ENCODE measurements at regions not wholly inside any gene's neighbourhood (a gene's known extent, or its start where the extent isn't known, plus 50 kb on each side); places are given as distances from the start of the nearest gene placed in this dataset.
"Not testable (repeated sequence)": the region's sequence is repeated elsewhere in the genome, so short reads cannot be mapped to it uniquely, and the experiment has no call there.

DNA sequence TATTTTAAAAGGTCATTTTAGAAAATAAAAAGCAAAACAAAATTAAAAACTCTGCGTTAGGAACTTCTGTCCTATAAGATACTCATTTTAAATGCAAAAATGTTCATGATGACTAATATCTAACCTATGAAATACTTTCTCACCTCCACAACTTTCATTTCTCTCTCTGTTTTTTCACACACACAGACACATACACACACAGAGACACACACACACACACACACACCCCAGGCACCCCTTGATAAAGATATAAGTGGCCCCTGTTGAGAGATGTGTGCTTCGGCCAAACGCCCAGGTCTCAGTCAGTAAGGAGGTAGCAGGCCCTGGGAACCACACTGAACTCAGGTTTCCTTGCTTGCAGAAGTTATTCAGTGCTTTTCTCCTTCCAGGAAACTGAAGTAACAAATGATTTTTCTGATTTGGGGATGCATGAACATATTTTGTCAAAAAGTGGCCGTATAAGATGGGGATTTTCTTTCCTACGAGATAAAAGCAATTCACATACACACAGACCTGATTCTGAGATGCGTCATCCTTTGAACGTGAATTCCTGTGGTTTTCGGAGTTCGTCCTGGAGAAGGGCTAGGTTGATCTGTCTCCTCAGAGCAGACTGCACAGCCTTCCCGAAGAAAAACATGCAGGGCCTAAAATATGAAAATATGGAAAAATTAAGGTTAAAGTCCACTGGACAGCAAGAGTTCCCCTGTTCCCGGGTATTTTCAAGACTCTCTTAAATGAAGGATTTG is 306.8 kb upstream of the FOXQ1 start:
- no peak for DNase-seq (ENCODE audit: low read depth, low spot score)

DNA sequence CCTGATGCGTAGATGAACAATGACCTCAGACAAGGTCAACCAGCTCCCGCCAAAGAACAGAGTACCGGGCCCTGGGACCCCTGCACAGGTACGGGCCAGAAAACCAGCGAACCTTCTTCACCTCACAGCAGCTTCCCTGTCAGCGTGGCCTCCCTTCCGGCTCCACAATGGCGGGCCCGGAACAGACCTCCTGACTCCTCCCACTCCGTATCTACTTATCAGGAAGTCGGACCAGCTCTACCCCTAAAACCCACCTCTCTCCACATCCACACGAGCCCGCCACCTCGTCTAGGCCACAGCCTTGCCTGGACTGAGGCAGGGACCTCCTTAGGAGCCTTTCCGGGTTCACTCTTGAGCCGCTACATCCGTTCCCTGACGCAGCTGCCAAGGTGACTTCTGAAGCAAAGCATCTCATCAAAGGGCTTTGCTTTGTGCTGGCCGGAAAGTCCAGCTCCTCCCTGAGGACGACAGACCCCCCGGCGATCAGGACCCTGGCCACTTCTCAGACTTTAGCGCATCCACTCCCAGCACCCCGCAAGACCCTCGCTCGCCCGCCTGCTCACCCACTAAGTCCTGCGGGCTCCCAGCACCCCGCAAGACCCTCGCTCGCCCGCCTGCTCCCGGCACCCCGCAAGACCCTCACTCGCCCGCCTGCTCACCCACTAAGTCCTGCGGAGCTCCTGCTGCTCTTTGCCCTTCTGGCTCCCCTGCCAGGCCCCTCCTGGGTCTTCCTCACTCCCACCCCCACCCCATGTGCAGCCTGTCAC is 308.3 kb upstream of the FOXQ1 start:
- no peak for DNase-seq (ENCODE audit: low read depth, low spot score)

DNA sequence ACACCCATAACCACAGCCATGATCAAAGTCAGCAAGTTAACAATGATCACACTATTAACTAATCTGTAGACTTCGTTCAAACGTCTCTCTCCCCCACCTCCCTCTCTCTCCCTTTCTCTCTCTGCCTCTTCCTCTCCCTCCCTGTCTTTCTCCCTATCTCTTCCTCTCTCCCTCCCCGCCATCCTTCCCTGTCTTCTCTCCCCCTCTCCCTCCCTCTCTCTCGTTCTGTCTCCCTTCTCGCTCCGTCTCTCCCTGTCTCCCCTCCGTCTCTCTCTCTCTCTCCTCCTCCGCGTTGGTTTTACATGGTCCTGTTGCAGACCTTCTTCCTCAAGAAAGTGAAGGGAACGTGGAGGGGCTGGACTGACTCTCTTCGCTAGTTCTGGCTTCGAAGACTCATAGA is 308.9 kb upstream of the FOXQ1 start:
- no peak for DNase-seq (ENCODE audit: low read depth, low spot score)

DNA sequence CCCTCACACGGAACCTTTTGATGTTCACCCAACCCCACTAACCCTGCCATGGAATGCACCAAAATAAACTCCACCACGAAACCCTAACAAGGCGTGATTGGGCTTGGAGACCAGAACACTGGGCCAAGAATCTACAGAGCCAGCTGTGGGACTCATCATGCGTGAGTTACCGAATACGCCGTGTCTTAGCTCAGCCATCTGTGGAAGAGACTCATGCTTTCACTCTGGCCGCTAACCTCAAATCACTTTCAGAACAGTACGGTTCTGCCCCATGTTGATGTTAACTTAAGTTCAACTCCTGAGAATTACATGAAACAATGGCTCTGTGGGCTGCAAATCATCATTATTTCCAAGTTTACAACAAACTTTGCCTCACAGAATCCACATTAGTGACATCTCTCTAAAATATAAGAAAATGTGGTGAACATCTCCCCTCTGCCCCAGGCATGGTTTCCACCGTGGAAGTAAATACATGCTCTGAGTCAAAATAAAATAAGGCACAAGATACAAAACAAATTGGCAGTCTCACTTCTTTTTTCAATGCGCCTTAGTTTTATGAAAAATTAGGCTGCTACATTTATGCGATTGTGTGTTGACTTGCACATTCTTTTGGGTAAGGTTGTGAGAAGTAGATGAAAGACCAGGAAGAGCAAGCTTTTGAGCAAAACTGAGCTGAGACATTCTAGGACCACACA is 308.9 kb upstream of the EXOC2 start:
- no peak for DNase-seq (ENCODE audit: low read depth, low spot score)

DNA sequence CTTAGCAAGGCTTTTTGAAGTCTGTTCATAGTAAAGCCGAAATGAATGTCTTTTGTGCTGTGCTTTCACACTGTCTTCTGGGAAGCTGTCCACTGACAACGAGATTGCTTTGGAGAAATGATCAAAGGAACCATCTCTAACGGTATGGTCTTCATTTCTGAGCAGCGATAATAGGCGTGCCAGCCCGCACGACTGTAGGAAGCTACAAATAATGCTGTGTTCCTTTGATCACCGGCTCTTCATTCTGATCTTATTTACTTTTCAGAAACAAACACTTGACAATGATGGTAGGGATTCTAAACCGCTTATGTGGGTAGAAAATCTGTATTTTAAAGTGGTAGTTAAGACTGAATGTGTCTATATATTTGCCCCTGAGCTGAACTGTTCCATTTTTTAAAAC is 306.6 kb upstream of the EXOC2 start:
- no peak for DNase-seq (ENCODE audit: low read depth, low spot score)

DNA sequence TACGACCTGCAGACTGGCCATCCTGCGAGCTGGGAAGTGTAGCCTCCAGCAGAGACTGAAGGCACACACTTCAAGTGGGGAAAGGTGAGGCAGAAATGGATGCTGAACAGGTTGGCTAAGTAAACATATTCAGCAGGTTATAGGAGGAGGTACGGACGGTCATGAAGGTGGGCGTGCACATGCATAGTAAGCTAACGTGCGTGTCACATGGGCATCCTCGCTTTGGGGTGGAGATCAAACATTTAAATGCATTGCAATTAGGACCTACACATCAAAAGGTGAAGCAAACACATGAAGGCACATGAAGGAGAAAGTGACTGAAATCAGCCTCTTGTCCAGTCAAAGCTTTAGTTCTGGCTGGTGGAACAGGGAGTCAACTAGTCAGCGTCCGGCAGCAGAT is 305.6 kb upstream of the EXOC2 start:
- no peak for DNase-seq (ENCODE audit: low read depth, low spot score)

DNA sequence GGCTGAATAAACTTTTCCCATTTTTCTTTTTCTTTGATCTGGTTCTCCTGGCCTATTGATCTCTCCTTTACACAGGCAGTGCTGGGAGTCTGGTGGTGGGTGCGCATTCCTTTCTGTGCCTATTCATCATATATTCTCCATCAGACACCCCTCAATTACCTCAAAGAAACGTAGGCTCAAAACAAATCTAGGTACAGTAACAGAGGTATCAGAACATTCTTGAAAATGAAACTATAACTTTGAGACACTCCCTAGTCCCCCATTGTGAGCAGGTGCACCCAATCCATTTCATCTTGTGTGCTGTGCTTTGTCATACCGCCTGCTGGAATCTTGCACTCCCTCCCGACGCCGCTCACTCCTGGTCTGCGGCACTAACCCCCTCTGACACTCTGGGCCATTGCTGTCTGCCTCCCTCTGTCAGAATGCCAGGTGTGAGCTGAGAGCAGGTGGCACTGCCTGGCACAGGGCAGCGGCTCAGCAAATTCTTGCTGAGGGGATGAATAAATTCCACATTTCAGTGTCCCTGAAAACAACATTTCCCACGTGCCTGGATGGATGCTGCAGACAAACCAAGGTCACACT is 303.4 kb upstream of the EXOC2 start:
- no peak for DNase-seq (ENCODE audit: low read depth, low spot score)

DNA sequence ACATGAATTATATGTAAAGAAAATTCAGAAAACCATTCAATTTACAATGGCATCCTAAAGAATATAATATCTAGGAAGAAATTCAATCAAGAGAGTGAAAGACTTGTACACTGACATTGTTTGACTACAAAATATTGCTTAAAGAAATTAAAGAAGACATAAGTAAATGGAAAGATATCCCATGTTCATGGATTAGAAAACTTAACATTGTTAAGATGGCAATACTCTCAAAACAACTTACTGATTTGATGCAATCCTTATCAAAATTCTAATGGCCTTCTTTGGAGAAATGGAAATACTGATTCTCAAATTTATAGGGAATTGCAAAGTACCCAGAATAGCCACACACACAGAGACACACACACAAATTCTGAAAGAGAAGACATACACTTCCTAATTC is 298.3 kb upstream of the EXOC2 start:
- no peak for DNase-seq (ENCODE audit: low read depth, low spot score)

DNA sequence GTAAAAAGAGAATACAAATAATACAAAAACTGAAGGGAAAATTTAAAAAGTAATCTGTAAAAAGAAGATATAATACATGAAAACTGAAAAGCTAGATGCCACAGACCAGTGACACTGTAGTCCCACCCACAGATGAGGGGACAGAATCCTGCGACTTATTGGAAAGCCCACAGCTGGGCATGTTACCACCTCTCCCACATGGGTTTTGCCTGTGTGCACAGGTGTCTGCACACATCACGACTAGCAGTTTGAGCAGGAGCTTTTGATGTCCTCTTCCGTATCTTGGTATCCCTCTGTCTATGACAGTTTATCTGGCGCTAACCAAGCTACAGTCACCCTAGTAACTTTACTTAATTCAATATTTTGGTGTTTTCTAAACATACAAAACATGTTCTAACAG is 291.1 kb upstream of the EXOC2 start:
- no peak for DNase-seq (ENCODE audit: low read depth, low spot score)

DNA sequence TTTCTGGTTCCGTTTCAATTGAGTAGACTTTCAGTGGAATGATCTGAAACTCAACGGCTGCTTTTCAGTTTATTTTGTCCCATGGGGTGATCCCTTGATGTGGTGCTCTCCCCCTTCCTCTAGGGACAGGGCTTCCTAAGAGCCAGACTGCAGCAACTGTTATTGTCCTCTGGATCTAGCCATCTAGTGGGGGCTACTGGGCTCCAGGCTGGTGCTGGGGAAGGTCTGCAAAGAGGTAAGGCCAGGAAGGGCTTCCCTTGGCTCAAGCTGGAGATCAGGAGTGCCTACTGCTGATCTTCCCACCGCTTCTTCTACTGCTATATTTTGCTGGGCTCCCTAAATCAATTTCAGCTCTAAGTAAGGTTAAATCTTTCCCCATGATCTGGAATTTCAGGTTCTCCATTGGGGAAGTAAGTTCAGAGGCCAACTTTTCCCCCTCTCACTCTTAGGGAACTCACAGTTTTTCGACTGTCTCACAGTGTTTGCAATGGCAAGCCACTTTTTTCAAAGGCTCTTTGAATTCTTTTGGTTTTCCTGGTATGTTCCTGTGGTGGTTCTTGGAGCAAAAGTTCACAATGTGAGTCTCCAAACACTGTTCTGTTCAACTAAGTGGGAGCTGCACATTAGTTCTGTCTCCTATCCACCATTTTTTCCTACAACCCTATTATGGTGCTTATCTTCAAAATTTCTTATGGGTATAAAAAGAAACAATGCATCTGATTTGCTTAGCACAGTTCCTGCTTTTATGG is 286.2 kb upstream of the EXOC2 start:
- DNase-seq (ENCODE audit: low read depth, low spot score): no peak

DNA sequence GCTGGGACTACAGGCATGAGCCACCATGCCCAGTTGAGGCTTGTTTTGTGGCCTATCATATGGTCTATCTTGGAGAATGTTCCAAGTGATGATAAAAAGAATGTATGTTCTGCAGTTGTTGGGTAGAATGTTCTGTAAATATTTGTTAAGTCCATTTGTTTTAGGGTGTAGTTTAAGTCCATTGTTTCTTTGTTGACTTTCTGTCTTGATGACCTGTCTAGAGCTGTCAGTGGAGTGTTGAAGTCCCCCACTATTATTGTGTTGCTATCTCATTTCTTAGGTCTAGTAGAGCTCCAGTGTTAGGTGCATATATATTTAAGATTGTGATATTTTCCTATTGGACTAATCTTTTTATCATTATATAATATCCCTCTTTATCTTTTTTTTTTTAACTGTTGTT is 284.3 kb upstream of the EXOC2 start:
- DNase-seq (ENCODE audit: low read depth, low spot score): not testable (repeated sequence)

DNA sequence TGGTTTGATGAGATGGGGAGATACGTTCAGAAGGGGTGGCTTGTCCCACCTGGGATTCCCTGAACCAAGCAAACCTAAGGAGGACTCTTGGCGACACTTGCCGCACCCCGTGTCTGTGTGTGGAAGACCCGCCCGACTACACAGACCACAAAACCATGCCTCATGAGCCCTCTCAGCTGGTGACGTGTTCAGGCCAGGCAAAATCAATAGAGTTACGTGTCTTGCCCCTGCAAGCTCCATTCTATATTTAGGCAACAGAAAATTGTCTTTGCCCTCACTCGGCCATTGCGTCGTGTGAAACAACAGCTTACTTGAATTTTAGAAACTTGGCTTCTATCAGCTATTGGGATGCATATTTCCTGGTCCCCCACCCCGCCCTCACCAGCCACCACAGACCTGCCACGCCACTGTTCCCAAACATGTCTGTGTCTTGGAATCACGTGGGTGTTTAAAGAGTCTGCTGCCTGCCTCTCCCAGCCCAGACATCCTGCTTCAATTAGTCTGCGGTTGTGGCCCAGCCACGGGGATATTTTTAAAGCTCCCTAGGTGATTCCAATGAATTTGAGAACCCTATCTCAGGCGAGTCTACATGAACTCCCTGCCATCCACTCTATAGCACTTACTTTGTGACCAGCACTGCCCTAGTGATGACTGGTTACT is 279.2 kb upstream of the EXOC2 start:
- DNase-seq (ENCODE audit: low read depth, low spot score): no peak

DNA sequence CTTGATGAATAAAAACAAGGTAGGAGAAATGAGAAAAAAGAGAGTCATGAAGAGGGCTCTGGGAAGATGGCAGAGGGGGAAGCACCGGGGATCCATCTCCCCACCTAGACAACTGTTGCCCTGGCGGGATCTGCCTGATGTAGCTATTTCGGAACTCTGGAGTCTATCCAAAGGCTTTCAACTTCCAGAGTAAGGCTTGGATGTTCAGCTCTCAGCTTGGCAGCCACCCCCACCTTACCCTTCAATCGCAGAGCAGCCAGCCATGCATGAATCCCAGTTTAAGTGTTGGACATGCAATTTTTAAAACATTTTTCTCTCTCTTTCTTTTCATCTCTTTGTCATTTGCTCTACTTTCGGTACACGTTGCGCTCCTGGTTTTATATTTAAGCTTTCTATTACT is 275.9 kb upstream of the EXOC2 start:
- DNase-seq (ENCODE audit: low read depth, low spot score): no peak

DNA sequence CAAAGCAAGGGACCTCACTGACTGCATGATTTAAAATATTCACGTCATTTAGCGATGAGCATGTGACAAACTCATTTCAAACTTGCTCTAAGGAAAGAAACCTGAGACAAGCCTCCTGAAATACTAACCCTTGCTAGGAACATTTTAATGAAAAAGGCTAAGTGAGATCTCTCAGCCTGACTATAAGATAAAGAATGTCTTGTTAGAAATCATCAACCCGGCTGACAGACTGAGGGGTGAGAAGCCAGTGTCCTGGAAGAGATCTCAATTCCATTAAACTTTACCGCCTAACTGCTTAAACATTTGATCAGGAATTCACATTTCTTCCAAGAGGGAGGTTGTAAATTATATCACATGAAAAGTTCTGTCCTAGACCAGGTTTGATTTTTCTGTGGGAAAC is 274.8 kb upstream of the EXOC2 start:
- no peak for DNase-seq (ENCODE audit: low read depth, low spot score)

DNA sequence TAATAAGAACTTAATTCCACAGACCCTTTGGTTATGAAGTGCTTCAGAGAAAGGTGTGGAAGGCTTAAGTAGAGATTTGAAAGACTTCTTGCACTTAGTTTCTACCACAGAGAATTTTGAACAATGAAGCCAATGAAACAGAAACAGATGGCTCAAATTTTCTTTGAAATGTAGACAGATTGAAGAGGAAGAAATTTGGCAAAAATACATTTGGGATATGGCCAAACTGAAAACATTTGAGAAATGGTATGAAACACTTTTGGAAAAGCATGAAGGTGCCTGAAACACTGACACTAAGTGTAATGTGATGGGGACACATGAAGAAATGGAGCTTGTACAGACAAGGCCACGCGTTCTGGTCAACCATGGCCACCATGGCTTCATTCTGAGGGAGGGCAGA is 272.4 kb upstream of the EXOC2 start:
- no peak for DNase-seq (ENCODE audit: low read depth, low spot score)

DNA sequence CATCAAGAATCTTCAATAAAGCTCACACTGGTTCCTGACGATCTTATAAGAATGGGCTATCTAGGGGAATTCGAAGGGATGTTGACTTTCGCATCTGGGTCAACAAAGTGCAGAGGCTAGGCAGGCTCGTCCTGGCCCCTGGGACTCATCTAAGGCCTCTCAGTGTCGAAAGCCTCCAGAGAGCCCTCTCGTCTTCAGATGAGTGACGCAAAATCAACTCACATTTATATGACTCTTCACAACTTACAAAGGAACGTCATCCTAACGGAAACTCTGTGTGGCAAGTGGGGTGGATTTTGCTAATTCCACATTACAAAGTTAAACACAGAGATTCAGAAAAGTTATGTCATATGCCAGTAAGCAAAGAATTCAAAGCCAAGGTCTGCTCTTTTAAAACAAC is 270.5 kb upstream of the EXOC2 start:
- DNase-seq (ENCODE audit: low read depth, low spot score): no peak

DNA sequence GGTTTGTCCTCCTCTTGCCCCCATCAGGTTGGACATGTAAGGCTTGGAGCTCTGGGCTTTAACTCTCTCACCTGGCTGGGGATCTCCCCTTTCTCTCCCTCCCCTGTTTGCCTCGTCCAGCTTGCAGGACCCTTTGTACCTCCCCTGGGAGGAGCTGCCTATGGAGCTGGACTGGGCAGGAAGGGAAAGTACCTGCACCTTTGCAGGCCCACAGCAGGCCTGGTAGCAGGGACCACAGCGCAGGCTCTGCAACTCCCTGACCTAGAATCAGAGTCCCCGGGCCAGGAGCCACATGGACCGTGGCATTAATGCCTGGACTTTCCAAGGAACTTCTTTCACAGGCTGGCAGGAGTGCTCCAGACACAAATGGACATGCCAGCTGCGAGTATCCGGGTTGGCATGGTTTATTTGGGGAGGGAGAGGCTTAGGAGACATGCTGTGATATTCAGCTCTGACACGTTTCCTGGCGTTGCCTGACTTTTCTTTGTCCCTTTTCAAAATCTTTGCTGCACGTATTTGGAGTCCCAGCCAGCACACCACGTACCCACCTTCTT is 268.5 kb upstream of the EXOC2 start:
- no peak for DNase-seq (ENCODE audit: low read depth, low spot score)

DNA sequence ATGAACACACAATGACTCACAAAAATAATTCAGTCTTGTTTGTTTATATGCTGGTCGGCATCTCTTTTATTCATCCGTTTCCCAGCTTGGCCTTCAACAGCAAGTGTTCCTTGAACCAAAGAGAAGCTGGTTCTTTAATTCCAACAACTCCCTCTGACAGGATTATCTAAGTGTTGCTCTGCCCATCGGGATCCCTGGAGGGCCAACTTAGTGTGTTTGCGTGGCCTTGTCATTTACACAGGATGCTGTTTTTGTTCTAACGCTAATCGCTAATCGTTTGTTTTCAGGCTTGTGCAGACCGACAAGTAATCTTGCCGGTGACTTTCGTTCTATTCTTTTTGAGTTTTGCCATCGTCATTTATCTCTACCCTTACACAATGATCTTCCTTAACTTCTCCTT is 267.4 kb upstream of the EXOC2 start:
- no peak for DNase-seq (ENCODE audit: low read depth, low spot score)

DNA sequence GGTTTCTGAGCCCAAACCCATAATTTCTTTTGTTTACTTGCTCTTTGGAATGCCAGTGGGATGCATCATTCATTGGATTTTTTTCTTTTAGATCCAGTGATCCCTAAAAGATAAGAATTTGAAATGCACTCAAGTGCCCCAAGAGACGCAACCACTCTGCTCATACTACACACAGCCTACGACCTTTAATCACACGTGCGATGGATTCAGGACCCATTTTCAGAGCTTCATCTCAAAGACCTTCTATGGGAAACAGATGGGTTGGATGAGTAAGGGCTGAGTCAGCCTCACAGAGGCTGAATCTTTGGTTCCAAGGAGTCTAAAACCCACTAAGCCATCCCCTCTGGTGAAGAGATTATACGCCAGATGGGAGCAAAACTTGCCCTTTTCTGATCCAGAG is 265.5 kb upstream of the EXOC2 start:
- peak; percentile 37 for DNase-seq (ENCODE audit: low read depth, low spot score)

DNA sequence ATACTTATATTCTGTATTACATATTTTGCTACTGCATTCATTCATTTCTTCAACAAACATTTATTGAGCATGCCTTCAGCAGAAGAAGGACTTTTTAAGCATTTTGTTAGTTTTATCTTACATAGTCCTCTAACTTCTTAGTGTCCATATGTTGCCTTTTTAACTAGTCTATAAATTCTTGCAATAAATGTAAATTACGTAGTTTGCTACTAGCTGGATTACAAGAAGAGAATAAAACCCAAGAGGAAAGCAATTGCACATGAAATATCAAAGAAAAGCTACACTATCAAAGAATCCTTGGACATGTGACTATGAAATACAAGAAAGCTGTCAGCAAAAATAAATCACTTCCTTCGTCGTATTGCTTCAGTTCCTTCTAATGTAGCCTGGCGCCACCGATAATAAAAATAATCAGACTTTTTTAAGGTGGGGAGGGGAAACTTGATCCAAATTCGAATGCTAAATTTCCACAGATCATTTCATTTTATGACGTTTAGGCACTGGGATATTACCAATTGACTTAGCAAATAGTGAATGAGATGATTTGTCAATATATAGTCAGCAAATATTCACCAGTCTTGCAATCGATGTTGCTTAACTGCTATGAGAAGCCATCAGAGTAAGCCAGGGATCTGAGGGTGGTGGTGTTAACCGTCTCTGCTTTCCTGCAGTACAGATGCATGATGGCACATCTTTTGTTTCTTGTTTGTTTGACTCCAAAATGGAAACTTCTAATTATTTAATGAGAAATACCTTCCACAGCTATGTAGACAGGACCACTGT is 258.7 kb upstream of the EXOC2 start:
- DNase-seq (ENCODE audit: low read depth, low spot score): no peak
